Activated B cell treated with CpG ODN at 0.5 μM for 24 hours (primary cell): ENCODE measurements at regions not wholly inside any gene's neighbourhood (a gene's known extent, or its start where the extent isn't known, plus 50 kb on each side); places are given as distances from the start of the nearest gene placed in this dataset.
"Not testable (repeated sequence)": the region's sequence is repeated elsewhere in the genome, so short reads cannot be mapped to it uniquely, and the experiment has no call there.

Experiments
- ATAC-seq: fragments of 200-7000 bp; cut with Tn5 transposase; one replicate; pipeline ENCODE4 v1.10.0; 2021; ENCODE audit warnings: low read depth, mild to moderate bottlenecking, moderate library complexity
- CTCF ChIA-PET: fragments of 350-600 bp; sonication (Branson Sonifier 250); formaldehyde crosslinking; loops from one replicate; lab custom pipeline; 2021; ENCODE audit warnings: antibody characterized with exemption; lab: Charles Lee
- POLR2A ChIA-PET: fragments of 350-600 bp; sonication (Branson Sonifier 250); formaldehyde crosslinking; loops from one replicate; lab custom pipeline; 2021; ENCODE audit warnings: antibody characterized with exemption; lab: Charles Lee
- DNase-seq: peaks from one replicate; pipeline ENCODE4 v3.0.0; 2022
- H3K27ac Mint-ChIP-seq: one replicate; pipeline ENCODE4 v1.8.0; 2020; ENCODE audit warnings: mixed read lengths
- H3K27me3 Mint-ChIP-seq: one replicate; pipeline ENCODE4 v1.8.0; 2021; ENCODE audit warnings: mixed read lengths
- H3K36me3 Mint-ChIP-seq: one replicate; pipeline ENCODE4 v1.8.0; 2021; ENCODE audit warnings: low read depth, mixed read lengths
- H3K4me1 Mint-ChIP-seq: one replicate; pipeline ENCODE4 v1.8.0; 2021; ENCODE audit warnings: mixed read lengths
- H3K4me3 Mint-ChIP-seq: one replicate; pipeline ENCODE4 v1.8.0; 2020; ENCODE audit warnings: mild to moderate bottlenecking, mixed read lengths
- H3K9me3 Mint-ChIP-seq: one replicate; pipeline ENCODE4 v1.8.0; 2020; ENCODE audit warnings: mixed read lengths
- intact Hi-C: fragments of 100-400 bp; cut with micrococcal nuclease; formaldehyde crosslinking; loops from one replicate; pipeline ENCODE4 v1.15.1; 2024
- TF ChIP-seq, protein P1 (sequence below): fragments of 200-600 bp; IDR thresholded peaks from one replicate; pipeline ENCODE4 v1.8.0; 2022; ENCODE audit warnings: antibody characterized with exemption, mild to moderate bottlenecking

DNA sequence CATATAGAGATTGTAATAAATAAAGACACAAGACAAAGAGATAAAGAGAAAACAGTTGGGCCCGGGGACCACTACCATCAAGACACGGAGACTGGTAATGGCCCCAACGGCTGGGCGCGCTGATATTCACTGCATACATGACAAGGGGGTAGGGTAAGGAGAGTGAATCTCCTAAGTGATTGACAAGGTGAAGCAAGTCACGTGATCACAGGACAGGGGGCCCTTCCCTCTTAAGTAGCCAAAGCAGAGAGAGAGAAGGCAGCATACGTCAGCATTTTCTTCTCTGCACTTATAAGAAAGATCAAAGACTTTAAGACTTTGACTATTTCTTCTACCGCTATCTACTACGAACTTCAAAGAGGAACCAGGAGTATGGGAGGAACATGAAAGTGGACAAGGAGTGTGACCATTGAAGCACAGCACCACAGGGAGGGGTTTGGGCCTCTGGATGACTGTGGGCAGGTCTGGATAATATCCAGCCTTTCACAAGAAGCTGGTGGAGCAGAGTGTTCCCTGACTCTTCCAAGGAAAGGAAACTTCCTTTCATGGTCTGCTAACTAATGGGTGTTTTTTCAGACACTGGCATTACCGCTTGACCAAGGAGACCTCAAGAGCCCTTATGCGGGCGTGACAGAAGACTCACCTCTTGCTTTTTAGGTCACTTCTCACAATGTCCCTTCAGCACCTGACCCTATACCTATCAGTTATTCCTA is 75.6 kb downstream of the MRPL39 start:
- intact Hi-C loops, POLR2A ChIA-PET: not testable (repeated sequence)

DNA sequence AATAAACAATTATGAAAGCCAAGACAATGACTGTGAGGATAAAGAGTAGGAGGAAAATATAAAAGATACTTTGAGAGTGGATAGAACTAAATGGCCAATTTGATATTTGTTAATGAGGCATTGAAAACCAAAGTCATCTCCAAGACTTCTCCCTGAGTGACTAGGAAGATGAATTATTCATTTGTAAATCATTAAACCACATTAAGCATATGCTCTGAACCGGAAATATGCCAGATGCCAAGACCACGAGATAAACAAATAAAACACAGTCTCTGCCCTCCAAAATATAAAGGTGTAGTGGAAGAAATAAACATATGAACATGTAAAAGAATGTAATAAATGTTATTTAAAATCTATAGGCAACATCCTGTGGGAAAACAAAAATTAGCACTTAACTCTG is 78.8 kb downstream of the MRPL39 start:
- no peak overlapping the region for H3K4me3 Mint-ChIP-seq
- peaks cover 2% of the 10 kb centered on the region for H3K9me3 Mint-ChIP-seq
- H3K27me3 Mint-ChIP-seq, result no peaks in the 10 kb centered on the region
- no peaks in the 10 kb centered on the region for H3K36me3 Mint-ChIP-seq
- TF ChIP-seq, protein P1, sequence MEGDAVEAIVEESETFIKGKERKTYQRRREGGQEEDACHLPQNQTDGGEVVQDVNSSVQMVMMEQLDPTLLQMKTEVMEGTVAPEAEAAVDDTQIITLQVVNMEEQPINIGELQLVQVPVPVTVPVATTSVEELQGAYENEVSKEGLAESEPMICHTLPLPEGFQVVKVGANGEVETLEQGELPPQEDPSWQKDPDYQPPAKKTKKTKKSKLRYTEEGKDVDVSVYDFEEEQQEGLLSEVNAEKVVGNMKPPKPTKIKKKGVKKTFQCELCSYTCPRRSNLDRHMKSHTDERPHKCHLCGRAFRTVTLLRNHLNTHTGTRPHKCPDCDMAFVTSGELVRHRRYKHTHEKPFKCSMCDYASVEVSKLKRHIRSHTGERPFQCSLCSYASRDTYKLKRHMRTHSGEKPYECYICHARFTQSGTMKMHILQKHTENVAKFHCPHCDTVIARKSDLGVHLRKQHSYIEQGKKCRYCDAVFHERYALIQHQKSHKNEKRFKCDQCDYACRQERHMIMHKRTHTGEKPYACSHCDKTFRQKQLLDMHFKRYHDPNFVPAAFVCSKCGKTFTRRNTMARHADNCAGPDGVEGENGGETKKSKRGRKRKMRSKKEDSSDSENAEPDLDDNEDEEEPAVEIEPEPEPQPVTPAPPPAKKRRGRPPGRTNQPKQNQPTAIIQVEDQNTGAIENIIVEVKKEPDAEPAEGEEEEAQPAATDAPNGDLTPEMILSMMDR, result no peak
- H3K4me1 Mint-ChIP-seq, result no peaks in the 10 kb centered on the region
- H3K27ac Mint-ChIP-seq, result no peak overlapping the region
- intact Hi-C loops, result no loop called here
- ChIA-PET POLR2A (no interaction called here), CTCF (no interaction called here)
- ATAC-seq, result no peak
- no peak for DNase-seq

More for the DNA sequence above, 75.6 kb downstream of the MRPL39 start:
- H3K36me3 Mint-ChIP-seq, H3K27ac Mint-ChIP-seq, H3K4me1 Mint-ChIP-seq, DNase-seq, CTCF ChIA-PET, ATAC-seq, H3K4me3 Mint-ChIP-seq, H3K9me3 Mint-ChIP-seq, H3K27me3 Mint-ChIP-seq: not testable (repeated sequence)

DNA sequence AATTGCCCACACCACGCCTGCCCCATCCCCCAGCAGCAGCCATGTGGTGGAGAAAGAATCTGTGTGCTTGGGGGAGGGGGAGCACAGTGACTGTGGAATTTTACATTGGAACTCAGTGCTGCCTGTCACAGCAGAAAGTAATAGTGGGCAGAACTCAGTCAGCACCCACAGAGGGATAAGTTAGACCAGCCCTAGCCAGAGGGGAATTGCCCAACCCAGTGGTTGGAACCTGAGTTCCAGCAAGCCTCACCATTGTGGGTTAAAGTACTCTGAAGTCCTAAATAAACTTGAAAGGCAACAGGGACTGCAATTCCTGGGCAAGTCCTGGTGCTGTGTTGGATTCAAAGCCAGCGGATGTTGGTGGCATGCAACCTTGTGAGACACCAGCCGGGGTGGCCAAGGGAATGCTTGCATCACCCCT is 88.8 kb downstream of the MRPL39 start:
- H3K27me3 Mint-ChIP-seq, result no peaks in the 10 kb centered on the region
- no peaks in the 10 kb centered on the region for H3K4me1 Mint-ChIP-seq
- ATAC-seq, result no peak
- H3K9me3 Mint-ChIP-seq, result no peaks in the 10 kb centered on the region
- intact Hi-C loops, result no loop called here
- TF ChIP-seq, protein P1, result no peak
- H3K4me3 Mint-ChIP-seq, result no peak overlapping the region
- H3K27ac Mint-ChIP-seq, result no peak overlapping the region
- CTCF ChIA-PET, result no interaction called here
- H3K36me3 Mint-ChIP-seq, result no peaks in the 10 kb centered on the region
- POLR2A ChIA-PET, result no interaction called here
- DNase-seq, result no peak

DNA sequence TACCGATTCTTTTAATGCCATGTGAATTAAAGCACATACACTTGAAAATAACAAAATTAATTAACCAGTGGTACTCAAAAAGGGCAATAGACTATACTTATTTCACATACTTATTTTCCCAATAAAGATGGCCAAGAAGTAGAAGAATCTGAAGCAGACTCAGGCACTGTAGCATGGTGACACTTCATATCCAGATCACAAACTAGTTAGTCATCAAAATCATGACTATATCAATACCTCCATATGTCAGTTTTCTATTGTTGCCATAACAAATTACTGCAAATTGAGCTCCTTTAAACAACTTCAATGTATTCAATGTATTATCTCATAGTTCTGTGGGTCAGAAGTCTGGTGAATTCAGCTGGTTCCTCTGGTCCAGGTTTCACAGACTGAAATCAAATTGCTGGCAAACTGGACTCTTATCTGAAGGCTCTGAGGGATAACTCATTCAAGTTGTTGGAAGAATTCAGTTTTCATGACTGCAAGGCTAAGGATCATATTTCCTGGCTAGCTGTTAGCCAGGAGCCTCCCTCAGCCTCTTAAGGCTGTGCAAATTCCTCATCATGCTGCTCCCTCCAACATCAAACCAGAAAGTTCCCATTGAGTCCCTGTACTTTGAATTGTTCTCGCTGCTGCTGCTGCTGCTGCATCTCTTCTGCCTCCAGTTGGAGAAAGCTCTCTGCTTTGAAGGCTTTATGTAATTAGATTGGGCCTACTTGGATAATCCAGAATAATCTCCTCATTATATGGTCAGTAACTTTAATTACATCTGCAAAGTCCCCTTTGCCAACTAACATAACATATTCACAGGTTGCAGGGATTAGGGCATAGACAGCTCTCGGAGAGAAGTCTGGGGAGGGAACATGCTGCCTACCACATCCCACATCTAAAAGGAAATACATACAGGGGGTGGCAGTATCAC is 91.5 kb downstream of the MRPL39 start:
- TF ChIP-seq, protein P1, result no peak
- no peak for ATAC-seq
- Mint-ChIP-seq H3K27ac (no peak overlapping the region), H3K27me3 (no peaks in the 10 kb centered on the region), H3K4me3 (no peak overlapping the region), H3K4me1 (peaks cover 13% of the 10 kb centered on the region), H3K9me3 (no peaks in the 10 kb centered on the region), H3K36me3 (no peaks in the 10 kb centered on the region)
- ChIA-PET POLR2A (no interaction called here), CTCF (no interaction called here)
- intact Hi-C loops, result loop anchor here (2.0 kb wide), 1 partner anchor 25 kb away; no protein-coding TSS in a partner anchor
- no peak for DNase-seq

DNA sequence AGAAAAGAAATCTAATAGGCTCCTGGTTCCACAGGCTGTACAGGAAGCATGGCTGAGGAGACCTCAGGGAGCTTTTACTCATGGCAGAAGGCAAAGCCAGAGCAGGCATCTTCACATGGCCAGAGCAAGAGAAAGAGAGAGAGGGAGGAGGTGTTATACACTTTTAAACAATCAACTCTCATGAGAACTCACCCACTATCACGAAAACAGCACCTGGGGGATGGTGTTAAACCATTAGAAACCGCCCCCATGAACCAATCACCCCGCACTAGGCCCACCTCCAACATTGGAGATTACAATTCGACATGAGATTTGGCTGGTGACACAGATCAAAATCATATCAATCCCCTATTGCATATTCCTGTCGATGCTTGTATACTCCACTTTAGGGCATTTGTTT is 93.5 kb downstream of the MRPL39 start:
- TF ChIP-seq, protein P1, result no peak
- intact Hi-C loops, result no loop called here
- CTCF ChIA-PET, result no interaction called here
- DNase-seq (no peak), ATAC-seq (no peak)
- no peaks in the 10 kb centered on the region for H3K36me3 Mint-ChIP-seq
- H3K4me1 Mint-ChIP-seq, result peaks cover 22% of the 10 kb centered on the region
- POLR2A ChIA-PET, result no interaction called here
- H3K27me3 Mint-ChIP-seq, result no peaks in the 10 kb centered on the region
- H3K27ac Mint-ChIP-seq, result no peak overlapping the region
- H3K4me3 Mint-ChIP-seq, result no peak overlapping the region
- H3K9me3 Mint-ChIP-seq, result no peaks in the 10 kb centered on the region
